Astrocyte (in vitro differentiated cells and primary cell): ENCODE measurements at regions not wholly inside any gene's neighbourhood (a gene's known extent, or its start where the extent isn't known, plus 50 kb on each side); places are given as distances from the start of the nearest gene placed in this dataset.

Experiments
- EZH2 ChIP-seq: IDR thresholded peaks from 2 replicates; pipeline ENCODE4 v1.6.1; 2012; ENCODE audit warnings: mild to moderate bottlenecking, low read length, inconsistent platforms; ENCODE audit not compliant: insufficient read depth
- TF ChIP-seq, protein P1 (sequence below): IDR thresholded peaks from 2 replicates; pipeline ENCODE4 v1.5.1; 2011; ENCODE audit warnings: low read depth, mild to moderate bottlenecking, inconsistent platforms, low read length, moderate library complexity; ENCODE audit not compliant: insufficient read depth

DNA sequence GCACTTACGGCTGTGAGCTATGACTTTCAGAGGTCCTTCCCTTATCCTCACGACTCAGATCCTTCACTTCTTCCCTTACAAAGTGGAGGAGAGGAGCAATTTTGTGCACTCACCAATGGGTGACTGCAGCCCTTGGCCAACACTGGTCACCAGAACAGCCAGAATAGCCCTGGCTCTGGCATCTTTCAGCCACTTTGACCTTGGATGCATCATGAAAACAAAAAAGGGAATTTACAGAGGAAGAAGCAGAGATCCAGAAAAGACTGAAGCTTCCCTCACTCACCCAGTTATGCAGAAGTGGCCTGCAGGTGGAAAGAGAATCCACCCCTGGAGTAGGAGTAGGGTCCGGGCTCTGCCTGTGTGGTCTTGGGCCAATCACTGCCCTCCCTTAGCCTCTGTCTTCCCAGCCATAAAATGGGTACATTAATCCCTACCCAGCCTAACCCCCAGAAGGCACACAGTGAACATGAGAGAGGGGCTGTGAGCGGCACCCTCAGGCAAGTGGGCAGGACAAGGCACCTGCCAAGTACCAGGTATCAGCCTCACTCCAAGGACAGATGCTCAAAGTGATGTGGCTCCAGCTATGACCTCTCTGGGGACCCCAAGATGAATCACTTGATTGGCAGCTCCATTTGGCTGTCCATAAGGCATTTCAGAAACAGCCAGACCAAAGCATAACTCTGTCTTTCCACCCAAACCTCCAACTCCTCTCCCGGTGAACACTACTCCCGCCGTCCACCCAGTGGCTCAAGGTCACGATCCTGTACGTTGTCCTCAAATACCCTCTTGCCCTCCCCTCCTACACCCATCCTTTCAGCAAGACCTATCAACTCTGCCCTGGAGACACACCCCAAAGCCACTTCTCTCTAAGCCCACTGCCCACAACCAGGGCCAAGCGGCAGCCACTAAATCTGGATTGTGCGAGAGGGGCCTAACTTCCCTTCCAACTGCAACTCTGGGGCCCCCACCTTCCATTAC, 129.8 kb upstream of the ZMIZ1 start:
- TF ChIP-seq, protein P1, sequence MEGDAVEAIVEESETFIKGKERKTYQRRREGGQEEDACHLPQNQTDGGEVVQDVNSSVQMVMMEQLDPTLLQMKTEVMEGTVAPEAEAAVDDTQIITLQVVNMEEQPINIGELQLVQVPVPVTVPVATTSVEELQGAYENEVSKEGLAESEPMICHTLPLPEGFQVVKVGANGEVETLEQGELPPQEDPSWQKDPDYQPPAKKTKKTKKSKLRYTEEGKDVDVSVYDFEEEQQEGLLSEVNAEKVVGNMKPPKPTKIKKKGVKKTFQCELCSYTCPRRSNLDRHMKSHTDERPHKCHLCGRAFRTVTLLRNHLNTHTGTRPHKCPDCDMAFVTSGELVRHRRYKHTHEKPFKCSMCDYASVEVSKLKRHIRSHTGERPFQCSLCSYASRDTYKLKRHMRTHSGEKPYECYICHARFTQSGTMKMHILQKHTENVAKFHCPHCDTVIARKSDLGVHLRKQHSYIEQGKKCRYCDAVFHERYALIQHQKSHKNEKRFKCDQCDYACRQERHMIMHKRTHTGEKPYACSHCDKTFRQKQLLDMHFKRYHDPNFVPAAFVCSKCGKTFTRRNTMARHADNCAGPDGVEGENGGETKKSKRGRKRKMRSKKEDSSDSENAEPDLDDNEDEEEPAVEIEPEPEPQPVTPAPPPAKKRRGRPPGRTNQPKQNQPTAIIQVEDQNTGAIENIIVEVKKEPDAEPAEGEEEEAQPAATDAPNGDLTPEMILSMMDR = no peak
- no peak for TF ChIP-seq EZH2
